BE2C (cell line): ENCODE measurements at regions not wholly inside any gene's neighbourhood (a gene's known extent, or its start where the extent isn't known, plus 50 kb on each side); places are given as distances from the start of the nearest gene placed in this dataset.

Experiments used
- DNase-seq: peaks from one replicate; pipeline ENCODE4 v3.0.0-alpha.2; 2020
- H3K27me3 ChIP-seq: fragments of 250-450 bp; sonication (Bioruptor Pico); 2 replicates; pipeline ENCODE4 v1.5.1; 2020; ENCODE audit warnings: mild to moderate bottlenecking
- H3K36me3 ChIP-seq: fragments of 250-450 bp; sonication (Bioruptor Pico); 2 replicates; pipeline ENCODE4 v1.5.1; 2020; ENCODE audit warnings: mild to moderate bottlenecking
- H3K4me1 ChIP-seq: fragments of 250-450 bp; sonication (Bioruptor Pico); 2 replicates; pipeline ENCODE4 v1.5.1; 2020
- H3K4me3 ChIP-seq: 2 replicates; pipeline ENCODE4 v1.5.1; 2011; ENCODE audit warnings: low read depth, low read length
- H3K9me3 ChIP-seq: fragments of 250-450 bp; sonication (Bioruptor Pico); 2 replicates; pipeline ENCODE4 v1.5.1; 2020
- TF ChIP-seq, protein P1 (sequence below): IDR thresholded peaks from 2 replicates; pipeline ENCODE4 v1.5.1; 2012; ENCODE audit warnings: mild to moderate bottlenecking, low read depth, low read length

DNA sequence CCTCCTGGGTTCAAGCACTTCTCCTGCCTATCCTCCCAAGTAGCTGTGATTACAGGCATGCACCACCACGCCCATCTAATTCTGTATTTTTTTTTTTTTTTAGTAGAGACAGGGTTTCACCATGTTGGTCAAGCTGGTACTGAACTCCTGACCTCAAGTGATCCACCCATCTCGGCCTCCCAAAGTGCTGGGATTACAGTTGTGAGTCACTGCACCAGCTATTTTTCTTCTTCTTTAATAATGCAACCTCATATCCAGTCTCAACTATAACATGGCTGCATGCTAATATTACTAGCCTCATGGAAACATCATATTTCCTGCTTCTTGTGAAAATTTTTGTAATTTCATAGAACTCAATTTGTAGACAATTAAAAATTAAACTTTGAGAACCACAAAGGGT is 706.5 kb downstream of the KCTD8 start:
- H3K27me3 ChIP-seq: no peaks in the 10 kb centered on the region

DNA sequence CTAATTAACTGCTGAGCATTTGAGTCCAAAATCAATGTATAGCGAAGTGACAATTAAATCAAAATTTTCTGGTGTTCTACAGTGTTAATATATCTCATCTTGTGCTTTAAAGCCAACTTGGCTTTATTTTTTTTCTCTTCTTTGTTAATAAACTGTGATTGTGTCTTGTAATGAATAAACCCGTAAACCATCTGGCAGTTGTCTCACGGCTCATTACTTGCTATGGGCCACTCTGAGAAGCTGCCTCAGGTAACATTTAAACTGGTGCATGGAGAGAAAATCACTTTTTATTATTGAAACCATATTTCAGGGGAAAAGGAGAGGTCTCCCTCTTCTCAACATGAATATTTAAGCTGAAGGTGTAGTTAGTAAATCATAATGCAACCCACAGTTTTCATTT is 694.0 kb downstream of the KCTD8 start:
- H3K36me3 ChIP-seq: no peaks in the 10 kb centered on the region
- TF ChIP-seq, protein P1, sequence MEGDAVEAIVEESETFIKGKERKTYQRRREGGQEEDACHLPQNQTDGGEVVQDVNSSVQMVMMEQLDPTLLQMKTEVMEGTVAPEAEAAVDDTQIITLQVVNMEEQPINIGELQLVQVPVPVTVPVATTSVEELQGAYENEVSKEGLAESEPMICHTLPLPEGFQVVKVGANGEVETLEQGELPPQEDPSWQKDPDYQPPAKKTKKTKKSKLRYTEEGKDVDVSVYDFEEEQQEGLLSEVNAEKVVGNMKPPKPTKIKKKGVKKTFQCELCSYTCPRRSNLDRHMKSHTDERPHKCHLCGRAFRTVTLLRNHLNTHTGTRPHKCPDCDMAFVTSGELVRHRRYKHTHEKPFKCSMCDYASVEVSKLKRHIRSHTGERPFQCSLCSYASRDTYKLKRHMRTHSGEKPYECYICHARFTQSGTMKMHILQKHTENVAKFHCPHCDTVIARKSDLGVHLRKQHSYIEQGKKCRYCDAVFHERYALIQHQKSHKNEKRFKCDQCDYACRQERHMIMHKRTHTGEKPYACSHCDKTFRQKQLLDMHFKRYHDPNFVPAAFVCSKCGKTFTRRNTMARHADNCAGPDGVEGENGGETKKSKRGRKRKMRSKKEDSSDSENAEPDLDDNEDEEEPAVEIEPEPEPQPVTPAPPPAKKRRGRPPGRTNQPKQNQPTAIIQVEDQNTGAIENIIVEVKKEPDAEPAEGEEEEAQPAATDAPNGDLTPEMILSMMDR: no peak
- no peak for DNase-seq
- no peaks in the 10 kb centered on the region for H3K27me3 ChIP-seq
- H3K4me3 ChIP-seq: no peak overlapping the region
- no peaks in the 10 kb centered on the region for H3K4me1 ChIP-seq
- no peaks in the 10 kb centered on the region for H3K9me3 ChIP-seq

More for the DNA sequence above, 706.5 kb downstream of the KCTD8 start:
- TF ChIP-seq, protein P1: no peak
- Histone ChIP-seq H3K4me1 (no peaks in the 10 kb centered on the region), H3K9me3 (no peaks in the 10 kb centered on the region), H3K36me3 (no peaks in the 10 kb centered on the region), H3K4me3 (no peak overlapping the region)
- DNase-seq: no peak

DNA sequence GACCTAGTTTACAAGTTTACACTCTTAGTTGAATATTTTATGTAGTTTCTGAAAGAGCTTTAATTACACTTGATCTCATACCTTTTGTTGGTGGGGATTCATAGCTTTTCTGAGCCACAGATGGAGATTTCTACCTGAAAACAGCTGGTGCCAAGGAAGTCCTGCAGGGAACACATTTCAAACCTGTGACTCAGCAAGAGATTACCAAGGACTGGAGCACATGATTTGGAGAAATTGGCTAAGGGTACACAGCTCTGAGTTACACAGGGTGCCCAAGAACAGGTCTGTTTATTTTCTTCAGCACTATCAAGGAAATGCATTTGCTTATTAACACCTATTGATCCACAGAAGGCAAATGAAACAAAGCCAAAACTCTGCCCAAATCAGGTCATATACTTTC is 691.5 kb downstream of the KCTD8 start:
- H3K9me3 ChIP-seq: no peaks in the 10 kb centered on the region
- H3K4me1 ChIP-seq: no peaks in the 10 kb centered on the region
- TF ChIP-seq, protein P1: no peak
- no peaks in the 10 kb centered on the region for H3K27me3 ChIP-seq
- H3K4me3 ChIP-seq: no peak overlapping the region
- H3K36me3 ChIP-seq: no peaks in the 10 kb centered on the region
- DNase-seq: no peak

DNA sequence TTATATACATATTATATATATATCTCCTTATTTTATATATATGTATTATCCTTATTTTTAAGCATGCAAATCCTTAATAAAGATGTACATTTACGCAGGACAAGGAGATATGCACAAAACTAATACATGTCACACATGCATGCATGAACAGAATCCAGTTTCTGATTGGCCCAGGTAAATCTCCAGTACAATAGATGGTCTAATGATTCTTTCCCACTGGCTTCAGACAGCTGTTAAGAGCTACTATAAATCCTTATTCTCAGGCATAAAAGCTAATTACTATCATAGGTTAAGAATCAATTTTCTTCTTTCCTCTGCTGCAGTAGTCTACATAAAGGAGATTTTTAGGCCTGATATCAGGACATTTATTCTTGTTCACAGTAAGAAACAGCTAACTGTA is 689.8 kb downstream of the KCTD8 start:
- no peaks in the 10 kb centered on the region for H3K4me1 ChIP-seq
- TF ChIP-seq, protein P1: no peak
- no peaks in the 10 kb centered on the region for H3K27me3 ChIP-seq
- no peak overlapping the region for H3K4me3 ChIP-seq
- DNase-seq: no peak
- H3K9me3 ChIP-seq: no peaks in the 10 kb centered on the region
- H3K36me3 ChIP-seq: no peaks in the 10 kb centered on the region

DNA sequence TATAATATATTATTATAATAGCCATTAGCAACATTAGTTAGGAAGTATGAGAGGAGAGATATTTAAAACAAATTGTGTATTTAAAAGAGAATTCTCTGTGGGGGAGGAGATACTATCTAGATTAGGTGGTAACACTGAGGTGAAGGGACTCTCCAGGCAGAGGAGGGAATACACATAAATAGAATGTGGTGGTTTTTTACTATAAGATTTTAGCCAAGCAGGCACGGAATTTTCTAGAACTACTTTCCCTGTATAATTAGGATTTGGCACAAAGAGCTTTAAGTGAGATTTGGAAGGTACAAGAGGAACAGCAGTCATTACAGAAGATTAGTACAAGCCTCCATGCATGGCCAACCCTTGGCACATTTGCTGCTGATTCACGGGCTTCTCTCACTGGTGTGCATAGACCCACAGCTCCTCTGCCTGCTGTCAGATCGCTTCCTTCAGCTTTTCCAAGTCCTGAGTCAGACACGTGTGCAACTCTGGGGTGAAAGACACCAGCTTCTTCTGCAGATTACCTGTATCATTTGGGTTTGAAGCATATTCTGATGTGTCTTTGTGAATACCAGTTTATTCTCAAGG is 685.5 kb downstream of the KCTD8 start:
- Histone ChIP-seq H3K27me3 (no peaks in the 10 kb centered on the region), H3K9me3 (no peaks in the 10 kb centered on the region), H3K4me3 (no peak overlapping the region), H3K36me3 (no peaks in the 10 kb centered on the region), H3K4me1 (no peaks in the 10 kb centered on the region)
- no peak for DNase-seq
- TF ChIP-seq, protein P1: no peak

DNA sequence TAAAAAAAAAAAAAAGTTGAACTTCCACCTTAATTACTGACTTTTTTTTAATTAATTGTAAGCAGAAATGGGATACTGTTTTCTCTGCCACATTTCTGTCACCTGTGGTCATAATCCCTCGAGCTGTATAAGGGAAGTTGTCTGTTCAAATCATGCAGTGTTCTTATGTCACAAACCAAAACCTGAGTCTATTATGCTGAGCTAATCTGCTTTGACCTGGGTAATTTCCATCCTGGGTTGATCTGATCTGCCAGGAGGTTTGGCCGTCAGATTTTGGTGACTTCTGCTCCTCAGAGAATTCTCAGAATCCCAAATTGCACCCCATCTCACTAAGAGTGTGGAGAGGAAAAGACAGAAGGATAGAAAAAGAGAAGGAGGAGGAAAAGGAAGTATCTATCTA is 683.1 kb downstream of the KCTD8 start:
- TF ChIP-seq, protein P1: no peak
- no peaks in the 10 kb centered on the region for H3K4me1 ChIP-seq
- no peaks in the 10 kb centered on the region for H3K36me3 ChIP-seq
- no peaks in the 10 kb centered on the region for H3K27me3 ChIP-seq
- no peak overlapping the region for H3K4me3 ChIP-seq
- no peaks in the 10 kb centered on the region for H3K9me3 ChIP-seq
- no peak for DNase-seq
